Spleen (tissue), 7 donors: ENCODE measurements at regions not wholly inside any gene's neighbourhood (a gene's known extent, or its start where the extent isn't known, plus 50 kb on each side); places are given as distances from the start of the nearest gene placed in this dataset.

Source experiments
- POLR2AphosphoS5 ChIP-seq, 3 donors: sonication (generic); formaldehyde crosslinking; IDR thresholded peaks; one replicate each; pipeline ENCODE4 v1.5.1; 2017; ENCODE audit warnings: antibody characterized with exemption in 3 of 3
- TF ChIP-seq, protein P1 (sequence below), 11 experiments: fragments of 200-600 bp in 7 of 11; fragments of 450-650 bp in 4 of 11; sonication (generic) in 4 of 11; IDR thresholded peaks in 8 of 11; conservative IDR thresholded peaks in 3 of 11; 1 replicate in 7 of 11; 2 replicates in 4 of 11; pipeline versions ENCODE4 v1.4.0 to v1.8.0; 2016 to 2021; ENCODE audit warnings: antibody characterized with exemption in 11 of 11, inconsistent platforms in 4 of 11, mild to moderate bottlenecking in 1 of 11
- donor health status: DM: no; HTN: no; CAD: no; lungs with moderate emphysema.
- donor health status: DM: no; HTN: no; CAD: no.
- donor health status: DM: no; HTN: no; CAD: no.

GRCh38 chr15:37520026-37520425, 414.4 kb upstream of the TMCO5A start:
- TF ChIP-seq, protein P1, sequence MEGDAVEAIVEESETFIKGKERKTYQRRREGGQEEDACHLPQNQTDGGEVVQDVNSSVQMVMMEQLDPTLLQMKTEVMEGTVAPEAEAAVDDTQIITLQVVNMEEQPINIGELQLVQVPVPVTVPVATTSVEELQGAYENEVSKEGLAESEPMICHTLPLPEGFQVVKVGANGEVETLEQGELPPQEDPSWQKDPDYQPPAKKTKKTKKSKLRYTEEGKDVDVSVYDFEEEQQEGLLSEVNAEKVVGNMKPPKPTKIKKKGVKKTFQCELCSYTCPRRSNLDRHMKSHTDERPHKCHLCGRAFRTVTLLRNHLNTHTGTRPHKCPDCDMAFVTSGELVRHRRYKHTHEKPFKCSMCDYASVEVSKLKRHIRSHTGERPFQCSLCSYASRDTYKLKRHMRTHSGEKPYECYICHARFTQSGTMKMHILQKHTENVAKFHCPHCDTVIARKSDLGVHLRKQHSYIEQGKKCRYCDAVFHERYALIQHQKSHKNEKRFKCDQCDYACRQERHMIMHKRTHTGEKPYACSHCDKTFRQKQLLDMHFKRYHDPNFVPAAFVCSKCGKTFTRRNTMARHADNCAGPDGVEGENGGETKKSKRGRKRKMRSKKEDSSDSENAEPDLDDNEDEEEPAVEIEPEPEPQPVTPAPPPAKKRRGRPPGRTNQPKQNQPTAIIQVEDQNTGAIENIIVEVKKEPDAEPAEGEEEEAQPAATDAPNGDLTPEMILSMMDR (IDR thresholded peaks at IDR 0.05 in 8 of 11, conservative IDR thresholded peaks at IDR 0.05 in 3 of 11): no peak
- TF ChIP-seq POLR2AphosphoS5 (IDR thresholded peaks at IDR 0.05): no peak
